Neural progenitor cell (in vitro differentiated cells): ENCODE measurements at regions not wholly inside any gene's neighbourhood (a gene's known extent, or its start where the extent isn't known, plus 50 kb on each side); places are given as distances from the start of the nearest gene placed in this dataset.

Experiments used
- DNase-seq: peaks from one replicate; pipeline ENCODE4 v3.0.0-alpha.2; 2016; ENCODE audit warnings: low spot score
- H2AFZ ChIP-seq: fragments of 200-600 bp; sonication (generic); replicated peaks from 2 replicates; pipeline ENCODE4 v1.6.1; 2016; ENCODE audit warnings: antibody characterized with exemption
- H3F3A ChIP-seq: fragments of 200-600 bp; sonication (generic); 2 replicates; pipeline ENCODE4 v1.6.1; 2016; ENCODE audit warnings: antibody characterized with exemption, low read depth
- H3K27ac ChIP-seq: fragments of 200-600 bp; sonication (generic); 2 replicates; pipeline ENCODE4 v1.5.1; 2016; ENCODE audit warnings: mild to moderate bottlenecking
- H3K27me3 ChIP-seq: fragments of 200-600 bp; sonication (generic); 2 replicates; pipeline ENCODE4 v1.6.1; 2016; ENCODE audit warnings: mild to moderate bottlenecking, moderate library complexity
- H3K36me3 ChIP-seq: fragments of 200-600 bp; sonication (generic); 2 replicates; pipeline ENCODE4 v1.5.1; 2016
- H3K4me1 ChIP-seq: fragments of 200-600 bp; sonication (generic); 2 replicates; pipeline ENCODE4 v1.6.1; 2016; ENCODE audit warnings: mixed run types
- H3K4me2 ChIP-seq: fragments of 200-600 bp; sonication (generic); 2 replicates; pipeline ENCODE4 v1.6.1; 2016
- H3K4me3 ChIP-seq: fragments of 200-600 bp; sonication (generic); 2 replicates; pipeline ENCODE4 v1.5.1; 2016
- H3K79me2 ChIP-seq: fragments of 200-600 bp; sonication (generic); 2 replicates; pipeline ENCODE4 v1.6.1; 2016; ENCODE audit warnings: low read depth
- H3K9ac ChIP-seq: fragments of 200-600 bp; sonication (generic); 2 replicates; pipeline ENCODE4 v1.6.1; 2016
- H3K9me3 ChIP-seq: fragments of 200-600 bp; sonication (generic); 2 replicates; pipeline ENCODE4 v1.5.1; 2016; ENCODE audit warnings: low read depth
- H4K20me1 ChIP-seq: fragments of 200-600 bp; sonication (generic); 2 replicates; pipeline ENCODE4 v1.6.1; 2016; ENCODE audit warnings: low read depth
- H3K27ac Mint-ChIP-seq: 3 replicates; pipeline ENCODE4 v1.8.0; 2021; ENCODE audit warnings: mixed read lengths
- H3K27me3 Mint-ChIP-seq: 2 replicates; pipeline ENCODE4 v1.8.0; 2022; ENCODE audit warnings: low read depth, mild to moderate bottlenecking, inconsistent platforms, moderate library complexity, mixed read lengths; ENCODE audit not compliant: insufficient read depth
- H3K36me3 Mint-ChIP-seq: 3 replicates; pipeline ENCODE4 v1.8.0; 2021; ENCODE audit warnings: mixed read lengths
- H3K4me1 Mint-ChIP-seq: 3 replicates; pipeline ENCODE4 v1.8.0; 2021; ENCODE audit warnings: mixed read lengths
- H3K4me3 Mint-ChIP-seq: 3 replicates; pipeline ENCODE4 v1.8.0; 2021; ENCODE audit warnings: mild to moderate bottlenecking, moderate library complexity, mixed read lengths
- H3K9me3 Mint-ChIP-seq: 3 replicates; pipeline ENCODE4 v1.8.0; 2020; ENCODE audit warnings: mixed read lengths
- CTCF ChIP-seq: fragments of 200-600 bp; sonication (generic); IDR thresholded peaks from 2 replicates; pipeline ENCODE4 v1.5.1; 2017; ENCODE audit warnings: antibody characterized with exemption, mild to moderate bottlenecking
- EZH2 ChIP-seq: fragments of 200-600 bp; sonication (generic); IDR thresholded peaks from 2 replicates; pipeline ENCODE4 v1.6.1; 2017; ENCODE audit warnings: antibody characterized with exemption, mild to moderate bottlenecking, moderate library complexity
- EZH2phosphoT487 ChIP-seq: fragments of 200-600 bp; sonication (generic); IDR thresholded peaks from 2 replicates; pipeline ENCODE4 v1.6.1; 2017; ENCODE audit warnings: antibody characterized with exemption

- Mint-ChIP-seq H3K36me3 (no peaks in the 10 kb centered on the region), H3K27me3 (peaks cover 10% of the 10 kb centered on the region), H3K4me3 (no peak overlapping the region), H3K9me3 (no peaks in the 10 kb centered on the region), H3K27ac (no peak overlapping the region), H3K4me1 (peaks cover 15% of the 10 kb centered on the region)
- H2AFZ ChIP-seq, result peak overlapping the region; percentile 6
- no peaks in the 10 kb centered on the region for H3F3A ChIP-seq
- H3K9me3 ChIP-seq, result no peaks in the 10 kb centered on the region
- H3K9ac ChIP-seq, result no peak overlapping the region
- H3K79me2 ChIP-seq, result no peaks in the 10 kb centered on the region
- no peaks in the 10 kb centered on the region for H4K20me1 ChIP-seq
- H3K4me2 ChIP-seq, result peak overlapping the region; percentile 22
- H3K4me1 ChIP-seq, result peaks cover 29% of the 10 kb centered on the region
- no peaks in the 10 kb centered on the region for H3K36me3 ChIP-seq
- no peak overlapping the region for H3K27ac ChIP-seq
- no peak for DNase-seq
- no peak for TF ChIP-seq EZH2
- no peak for TF ChIP-seq CTCF
- no peak for TF ChIP-seq EZH2phosphoT487
- H3K4me3 ChIP-seq, result no peak overlapping the region
- H3K27me3 ChIP-seq, result no peaks in the 10 kb centered on the region
Measured at GRCh38 chr17:79315358-79316105, 240.9 kb downstream of the ENGASE start.

GRCh38 chr17:79314617-79315357 lies 240.2 kb downstream of the ENGASE start:
- Histone ChIP-seq H3K4me2 (peak overlapping the region; percentile 22), H3K9ac (no peak overlapping the region), H3K9me3 (no peaks in the 10 kb centered on the region), H3K4me1 (peaks cover 29% of the 10 kb centered on the region), H3F3A (no peaks in the 10 kb centered on the region), H4K20me1 (no peaks in the 10 kb centered on the region), H3K27ac (no peak overlapping the region), H2AFZ (peak overlapping the region; percentile 6), H3K4me3 (no peak overlapping the region), H3K27me3 (no peaks in the 10 kb centered on the region), H3K36me3 (no peaks in the 10 kb centered on the region), H3K79me2 (no peaks in the 10 kb centered on the region)
- Mint-ChIP-seq H3K27ac (peak overlapping the region; percentile 1), H3K36me3 (no peaks in the 10 kb centered on the region), H3K27me3 (peaks cover 10% of the 10 kb centered on the region), H3K4me3 (no peak overlapping the region), H3K4me1 (peaks cover 15% of the 10 kb centered on the region), H3K9me3 (no peaks in the 10 kb centered on the region)
- TF ChIP-seq EZH2 (no peak), EZH2phosphoT487 (no peak), CTCF (no peak)
- DNase-seq, result no peak

GRCh38 chr17:79311373-79311772 lies 236.7 kb downstream of the ENGASE start:
- no peak for DNase-seq
- Histone ChIP-seq H3K27me3 (no peaks in the 10 kb centered on the region), H3K4me3 (no peak overlapping the region), H3K4me1 (peaks cover 29% of the 10 kb centered on the region), H3K9ac (no peak overlapping the region), H3F3A (no peaks in the 10 kb centered on the region), H3K27ac (no peak overlapping the region), H2AFZ (no peak overlapping the region), H3K9me3 (no peaks in the 10 kb centered on the region), H4K20me1 (no peaks in the 10 kb centered on the region), H3K79me2 (no peaks in the 10 kb centered on the region), H3K36me3 (no peaks in the 10 kb centered on the region), H3K4me2 (peak overlapping the region; percentile 38)
- H3K4me1 Mint-ChIP-seq, result peaks cover 15% of the 10 kb centered on the region
- H3K27ac Mint-ChIP-seq, result no peak overlapping the region
- TF ChIP-seq EZH2 (no peak), EZH2phosphoT487 (no peak), CTCF (no peak)
- peaks cover 12% of the 10 kb centered on the region for H3K27me3 Mint-ChIP-seq
- no peaks in the 10 kb centered on the region for H3K36me3 Mint-ChIP-seq
- H3K4me3 Mint-ChIP-seq, result no peak overlapping the region
- no peaks in the 10 kb centered on the region for H3K9me3 Mint-ChIP-seq
